Activated T-helper 1 cell treated with Interleukin-2 at 50 U/mL for 16 hours (primary cell): ENCODE measurements at regions not wholly inside any gene's neighbourhood (a gene's known extent, or its start where the extent isn't known, plus 50 kb on each side); places are given as distances from the start of the nearest gene placed in this dataset.
"Not testable (repeated sequence)": the region's sequence is repeated elsewhere in the genome, so short reads cannot be mapped to it uniquely, and the experiment has no call there.

Source experiments
- DNase-seq: peaks from one replicate; pipeline ENCODE4 v3.0.0-alpha.2; 2020; ENCODE audit warnings: low read depth

DNA sequence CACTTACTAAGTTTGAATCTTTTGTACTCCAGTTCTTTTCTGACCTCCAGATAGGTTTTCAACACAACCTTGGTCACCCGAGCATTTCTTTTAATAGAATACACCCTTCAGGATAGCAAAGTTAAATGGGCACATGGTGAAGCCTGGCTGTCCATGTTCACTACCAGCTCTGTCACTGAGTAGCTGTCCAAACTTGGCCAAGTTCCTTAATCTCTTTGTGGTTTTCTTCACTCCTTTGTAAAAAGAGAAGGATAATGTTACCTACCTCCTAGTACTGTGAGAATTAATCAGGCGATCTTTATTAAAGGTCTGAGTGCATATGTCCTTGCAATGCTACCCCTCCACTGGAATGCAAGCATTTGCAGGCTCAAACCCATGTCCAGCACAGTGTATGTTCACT, 128.1 kb upstream of the PTPRZ1 start:
- DNase-seq = no peak

- DNase-seq = no peak
Measured at GRCh38 chr7:121744319-121744718, 128.6 kb upstream of the PTPRZ1 start.

DNA sequence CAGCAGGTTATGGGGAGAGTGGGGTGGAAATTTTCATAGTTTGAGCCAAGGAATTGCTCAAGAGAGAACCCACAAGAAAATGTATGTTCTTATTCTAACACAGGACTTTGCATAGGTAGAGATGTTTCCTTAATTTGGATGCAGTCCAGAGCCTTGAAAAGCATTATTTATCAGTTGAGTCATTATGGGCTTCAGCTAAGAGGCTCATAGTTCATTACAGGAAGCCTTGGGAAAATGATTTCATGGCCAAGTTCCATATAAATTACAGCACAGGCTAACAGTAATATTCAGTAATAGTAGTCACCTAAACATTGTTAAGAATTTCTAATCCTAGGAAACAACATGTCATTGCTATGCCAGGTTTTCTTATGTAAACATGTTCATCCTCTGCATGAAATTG, 131.1 kb upstream of the PTPRZ1 start:
- no peak for DNase-seq

DNA sequence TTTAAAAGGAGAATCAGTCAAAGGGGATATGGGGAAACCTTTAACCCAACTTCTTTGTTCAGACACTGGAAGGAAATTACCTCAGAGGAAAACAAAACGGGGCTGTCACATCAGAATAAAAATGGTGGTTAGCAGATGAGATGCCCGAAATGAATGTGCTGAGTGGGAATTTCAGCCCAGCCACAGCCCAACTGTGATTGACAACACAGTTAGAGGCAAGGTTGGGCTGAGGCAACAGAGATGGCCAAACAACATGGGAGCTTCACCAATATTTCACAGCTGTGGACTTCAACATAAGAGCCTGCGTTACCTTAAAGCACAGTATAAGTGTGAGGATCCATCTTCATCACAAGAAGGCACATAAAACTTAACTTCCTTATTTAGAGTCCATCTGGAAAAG, 133.5 kb upstream of the PTPRZ1 start:
- DNase-seq = no peak

DNA sequence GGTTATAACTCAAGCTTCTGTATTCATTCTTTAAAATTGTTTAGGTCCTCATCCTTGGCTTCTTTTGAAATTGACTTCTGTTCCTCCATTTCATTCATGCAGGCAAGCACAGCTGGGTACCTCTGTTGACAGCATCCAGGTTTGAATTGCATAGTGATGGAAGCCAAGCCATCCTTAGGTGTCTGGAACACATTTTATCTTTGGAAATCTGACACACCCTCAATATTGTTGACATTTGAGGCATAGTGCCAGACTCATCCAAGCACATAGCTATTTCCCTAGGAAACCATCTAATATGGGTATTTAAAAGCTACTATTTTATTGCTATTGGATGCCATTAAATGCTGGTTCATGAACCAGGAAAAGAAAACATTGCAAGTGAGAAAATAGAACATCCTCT, 142.1 kb upstream of the PTPRZ1 start:
- DNase-seq = no peak

DNA sequence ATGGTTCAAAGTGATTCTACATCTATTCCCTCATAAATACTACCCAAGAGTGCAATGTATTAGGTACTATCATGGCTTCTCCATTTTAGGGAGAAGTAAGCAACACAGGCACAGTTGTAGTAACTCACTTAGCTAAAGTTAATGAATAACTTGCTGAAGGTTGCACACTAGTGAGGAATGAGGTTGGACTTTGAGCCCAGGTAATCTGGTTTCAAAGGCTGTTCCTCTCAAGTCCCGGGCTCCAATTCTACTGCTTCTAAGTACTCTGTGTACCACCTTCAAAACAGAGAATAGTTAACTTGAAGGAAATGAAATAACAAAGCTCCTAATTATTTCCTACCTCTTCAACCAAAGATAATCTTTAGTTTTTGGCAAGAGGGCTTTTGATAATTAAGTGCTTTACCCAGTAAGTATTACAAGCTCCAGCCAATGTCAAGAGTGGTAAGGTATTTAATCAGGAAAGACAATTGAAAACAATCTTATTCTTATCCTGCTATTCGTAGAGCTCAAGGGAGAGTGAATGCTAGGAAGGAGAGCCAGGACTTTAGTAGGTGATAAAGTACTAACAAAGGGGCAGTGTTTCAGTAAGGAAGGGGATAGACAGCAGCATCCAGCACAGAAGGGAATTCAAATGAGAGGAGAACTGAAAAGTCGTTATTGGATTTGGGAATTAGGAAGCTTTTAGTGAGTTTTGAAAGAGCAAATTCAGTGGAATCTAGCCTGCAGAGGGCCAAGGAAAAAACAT, 158.2 kb upstream of the PTPRZ1 start:
- DNase-seq = no peak

DNA sequence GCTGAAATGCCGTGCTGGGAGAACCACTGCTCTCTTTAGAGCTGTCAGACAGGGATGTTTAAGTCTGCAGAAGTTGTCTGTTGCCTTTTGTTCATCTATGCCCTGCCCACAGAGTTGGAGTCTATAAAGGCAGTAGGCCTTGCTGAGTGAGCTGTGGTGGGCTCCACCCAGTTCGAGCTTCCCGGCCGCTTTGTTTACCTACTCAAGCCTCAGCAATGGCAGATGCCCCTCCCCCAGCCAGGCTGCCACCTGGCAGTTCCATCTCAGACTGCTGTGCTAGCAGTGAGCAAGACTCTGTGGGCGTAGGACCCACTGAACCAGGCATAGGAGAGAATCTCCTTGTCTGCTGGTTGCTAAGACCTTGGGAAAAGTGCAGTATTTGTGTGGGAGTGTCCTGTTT, 160.0 kb upstream of the PTPRZ1 start:
- not testable (repeated sequence) for DNase-seq

DNA sequence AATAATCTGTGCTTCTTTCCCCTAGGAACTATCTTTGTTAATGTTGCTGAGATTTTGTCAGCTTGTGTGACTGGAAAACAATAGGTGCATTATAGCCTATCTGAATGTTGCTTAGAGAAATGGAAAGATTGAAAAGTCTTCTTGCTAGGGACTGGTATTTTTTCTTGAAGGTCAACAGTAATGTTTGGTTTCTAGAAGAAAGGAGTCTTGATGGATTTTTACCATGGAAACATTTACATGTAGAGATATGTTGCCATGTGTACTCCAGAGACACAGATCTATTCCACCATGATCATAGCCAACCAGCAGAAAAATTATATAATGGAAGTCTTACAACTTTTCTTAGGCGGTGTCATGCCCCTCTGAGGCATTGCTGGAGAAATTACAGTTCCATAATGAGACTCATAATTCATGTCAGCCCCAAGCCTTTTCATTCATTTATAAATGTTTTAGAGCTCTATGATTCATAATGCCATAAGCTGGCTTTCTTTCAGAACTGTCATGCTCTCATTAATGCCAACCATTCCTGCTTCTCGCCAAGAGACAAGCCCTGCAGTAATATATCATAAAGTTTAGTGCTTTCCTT, 175.1 kb upstream of the PTPRZ1 start:
- no peak for DNase-seq

GRCh38 chr7:121696954-121697353, 176.0 kb upstream of the PTPRZ1 start:
- no peak for DNase-seq

DNA sequence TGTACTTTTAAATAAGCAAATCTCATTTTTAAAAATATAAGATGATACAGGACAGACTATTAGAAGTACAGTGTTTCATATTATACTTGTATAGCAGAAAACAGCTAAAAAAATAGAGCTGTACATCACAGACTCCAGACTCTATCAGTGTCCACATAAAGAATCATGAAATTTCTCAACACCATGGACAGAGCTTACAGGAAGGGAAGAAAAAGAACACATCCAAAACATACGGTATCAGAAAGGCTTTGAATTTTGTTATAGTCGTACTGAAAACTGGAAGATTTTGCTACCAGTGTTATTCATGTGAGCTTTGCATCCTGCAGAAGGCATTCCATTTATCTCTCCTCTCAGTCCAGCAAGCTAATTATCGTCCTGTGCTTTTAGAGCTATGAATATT, 183.2 kb upstream of the PTPRZ1 start:
- no peak for DNase-seq

DNA sequence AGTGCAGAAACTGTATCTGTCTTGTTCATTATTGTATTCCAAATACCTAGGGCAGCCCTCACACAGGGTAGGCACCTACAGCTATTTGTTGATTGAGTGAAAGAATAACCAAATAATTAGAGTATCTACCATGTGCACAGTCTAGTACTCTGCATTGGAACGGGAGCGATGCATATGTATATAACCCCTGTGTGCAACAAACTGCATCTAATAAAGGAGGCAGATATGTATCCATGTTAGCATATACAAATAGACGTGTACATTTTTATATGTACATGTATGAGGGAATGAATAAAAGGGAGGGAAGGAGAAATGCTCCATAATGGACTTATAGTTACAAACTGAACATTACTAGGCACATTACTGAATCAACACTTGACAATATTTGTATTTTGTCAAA, 191.3 kb upstream of the PTPRZ1 start:
- DNase-seq = no peak

DNA sequence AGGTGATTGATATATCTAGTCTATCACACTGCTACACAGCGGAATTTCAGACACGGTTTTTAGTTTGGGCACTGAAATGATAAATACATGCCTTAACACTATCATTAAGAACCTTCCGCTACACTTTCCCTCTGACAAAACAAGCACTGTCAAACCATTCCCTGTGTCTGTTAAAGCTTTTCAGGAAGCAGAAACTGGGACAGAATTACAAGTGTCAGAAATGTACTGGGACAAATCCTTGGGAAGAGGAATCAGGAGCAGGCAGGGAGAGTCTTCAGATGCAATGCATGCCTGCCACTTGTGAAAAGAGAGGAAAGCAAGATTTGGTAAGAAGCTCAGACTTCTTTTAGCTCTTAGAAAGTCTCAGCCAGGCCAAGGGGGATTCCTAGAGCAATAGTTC, 196.8 kb upstream of the PTPRZ1 start:
- DNase-seq = no peak

GRCh38 chr7:121674455-121674854, 198.5 kb upstream of the PTPRZ1 start:
- DNase-seq = not testable (repeated sequence)

DNA sequence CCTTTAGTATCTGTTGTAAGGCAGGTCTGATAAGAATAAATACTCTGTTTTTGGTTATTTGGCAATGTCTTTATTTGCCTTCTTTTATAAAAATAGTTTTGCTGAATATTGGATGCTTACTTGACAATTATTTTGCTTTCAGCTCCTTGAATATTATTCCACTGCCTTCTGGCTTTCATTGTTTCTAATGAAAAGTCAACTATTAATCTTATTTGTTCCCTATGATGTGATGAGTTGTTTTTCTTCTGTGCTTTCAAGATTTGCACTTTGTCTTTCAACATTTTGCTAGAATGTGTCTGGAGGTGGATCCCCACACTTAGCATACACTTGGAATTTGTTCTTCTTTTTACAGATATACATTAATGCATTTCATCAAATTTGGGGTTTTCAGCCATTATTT, 203.8 kb upstream of the PTPRZ1 start:
- no peak for DNase-seq

- DNase-seq = no peak
Measured at GRCh38 chr7:121666306-121666705, 206.7 kb upstream of the PTPRZ1 start.

GRCh38 chr7:121643320-121643719, 229.6 kb upstream of the PTPRZ1 start:
- no peak for DNase-seq

GRCh38 chr7:121639705-121640104, 233.3 kb upstream of the PTPRZ1 start:
- no peak for DNase-seq

- DNase-seq = no peak
Measured at GRCh38 chr7:121638286-121638685, 234.7 kb upstream of the PTPRZ1 start.

DNA sequence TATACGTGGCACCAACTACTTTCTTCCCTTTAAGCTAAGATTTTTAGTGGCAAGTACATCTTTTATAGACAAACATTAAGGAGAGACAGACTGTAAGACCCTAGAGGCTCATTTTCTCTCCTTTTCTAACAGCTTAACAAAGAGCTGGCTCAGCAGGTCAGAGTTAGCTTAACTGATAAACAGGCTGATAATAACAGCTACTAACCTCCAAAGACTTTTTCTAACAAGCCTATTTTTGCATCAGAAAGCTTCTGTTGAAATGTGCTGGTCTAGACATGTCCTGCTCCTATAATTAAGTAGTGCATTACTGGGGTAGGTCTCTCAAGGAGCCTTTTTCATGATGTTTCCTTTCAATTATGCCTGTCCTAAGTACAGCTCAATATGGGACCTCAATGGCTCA, 238.2 kb upstream of the FAM3C start:
- no peak for DNase-seq

DNA sequence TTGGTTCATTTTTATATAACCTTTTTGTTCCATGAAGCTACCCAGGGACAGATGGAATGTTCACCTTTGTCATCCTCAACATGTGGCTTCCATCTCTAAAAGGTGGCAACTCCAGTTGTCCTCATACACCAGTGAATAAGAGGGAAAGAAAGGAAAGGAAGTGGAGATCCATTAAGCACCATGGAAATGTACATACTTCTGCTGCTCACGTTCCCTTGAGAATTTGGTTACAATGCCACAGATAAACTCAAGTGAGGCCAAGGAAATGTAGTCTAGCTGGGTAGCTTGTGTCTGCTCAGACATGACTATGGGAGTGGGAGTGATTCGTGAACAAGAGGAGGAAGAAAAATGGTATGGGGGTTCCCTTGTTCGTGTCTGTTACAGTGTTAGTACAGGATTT, 237.1 kb upstream of the FAM3C start:
- no peak for DNase-seq

GRCh38 chr7:121624958-121625357, 228.8 kb upstream of the FAM3C start:
- no peak for DNase-seq

GRCh38 chr7:121623130-121623872, 227.2 kb upstream of the FAM3C start:
- DNase-seq = no peak

- DNase-seq = no peak
Measured at GRCh38 chr7:121621937-121622336, 225.8 kb upstream of the FAM3C start.
